Peyer's patch (tissue), 4 donors: ENCODE measurements at regions not wholly inside any gene's neighbourhood (a gene's known extent, or its start where the extent isn't known, plus 50 kb on each side); places are given as distances from the start of the nearest gene placed in this dataset.

Experiments used
- CTCF ChIP-seq, 6 experiments: fragments of 450-650 bp in 4 of 6; fragments of 200-600 bp in 2 of 6; sonication (generic) in 1 of 6; IDR thresholded peaks; one replicate each; pipeline ENCODE4 v1.5.1; 2017 to 2019; ENCODE audit warnings: antibody characterized with exemption in 6 of 6, mild to moderate bottlenecking in 3 of 6, moderate library complexity in 1 of 6
- POLR2A ChIP-seq, 2 donors: fragments of 450-650 bp; IDR thresholded peaks; one replicate each; pipeline ENCODE4 v1.5.1; 2017; ENCODE audit warnings: antibody characterized with exemption in 2 of 2, mild to moderate bottlenecking in 2 of 2, moderate library complexity in 2 of 2

GRCh38 chr21:20253261-20253660, 744.9 kb upstream of the NCAM2 start:
- no peak for TF ChIP-seq POLR2A (IDR thresholded peaks at IDR 0.05)
- no peak for TF ChIP-seq CTCF (IDR thresholded peaks at IDR 0.05)
